ENCODE measurements at regions not wholly inside any gene's neighbourhood (a gene's known extent, or its start where the extent isn't known, plus 50 kb on each side); places are given as distances from the start of the nearest gene placed in this dataset.

- TF ChIP-seq CTCF (conservative IDR thresholded peaks at IDR 0.05), result no peak
- TF ChIP-seq EZH2 (IDR thresholded peaks at IDR 0.05; ENCODE audit: low read depth), result no peak
Observed at GRCh38 chr20:53801609-53802370, 208.2 kb upstream of the ZNF217 start.
